GM18511 (cell line): ENCODE measurements at regions not wholly inside any gene's neighbourhood (a gene's known extent, or its start where the extent isn't known, plus 50 kb on each side); places are given as distances from the start of the nearest gene placed in this dataset.
"Not testable (repeated sequence)": the region's sequence is repeated elsewhere in the genome, so short reads cannot be mapped to it uniquely, and the experiment has no call there.

ENCODE experiments used
- ATAC-seq: cut with Tn5 transposase; IDR thresholded peaks from one replicate; pipeline ENCODE4 v1.9.1; 2021; ENCODE audit warnings: mild to moderate bottlenecking, moderate library complexity; ENCODE audit not compliant: unreplicated experiment

DNA sequence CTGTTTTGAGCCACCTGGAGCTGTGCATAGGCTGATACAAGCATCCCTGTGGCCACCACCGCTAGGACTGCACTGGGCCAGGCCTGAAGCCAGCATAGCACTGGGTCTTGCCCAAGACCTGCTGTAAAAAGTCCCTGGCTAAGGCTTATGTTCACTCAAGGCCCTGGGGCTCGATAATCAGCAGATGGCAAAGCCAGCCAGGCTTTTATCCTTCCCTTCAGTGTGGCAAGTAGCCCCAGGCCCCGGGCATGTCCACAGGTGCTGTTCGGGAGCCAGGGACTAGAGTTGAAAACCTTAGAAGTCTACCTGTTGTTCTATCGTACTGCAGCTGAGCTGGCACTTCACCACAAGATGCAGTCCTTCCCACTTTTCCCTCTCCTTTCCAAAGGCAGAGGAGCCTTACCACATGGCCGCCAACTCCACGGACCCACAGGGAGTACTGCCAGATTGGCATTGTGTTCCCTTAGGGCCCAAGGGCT is 226.4 kb upstream of the ZNF217 start:
- ATAC-seq = no peak

DNA sequence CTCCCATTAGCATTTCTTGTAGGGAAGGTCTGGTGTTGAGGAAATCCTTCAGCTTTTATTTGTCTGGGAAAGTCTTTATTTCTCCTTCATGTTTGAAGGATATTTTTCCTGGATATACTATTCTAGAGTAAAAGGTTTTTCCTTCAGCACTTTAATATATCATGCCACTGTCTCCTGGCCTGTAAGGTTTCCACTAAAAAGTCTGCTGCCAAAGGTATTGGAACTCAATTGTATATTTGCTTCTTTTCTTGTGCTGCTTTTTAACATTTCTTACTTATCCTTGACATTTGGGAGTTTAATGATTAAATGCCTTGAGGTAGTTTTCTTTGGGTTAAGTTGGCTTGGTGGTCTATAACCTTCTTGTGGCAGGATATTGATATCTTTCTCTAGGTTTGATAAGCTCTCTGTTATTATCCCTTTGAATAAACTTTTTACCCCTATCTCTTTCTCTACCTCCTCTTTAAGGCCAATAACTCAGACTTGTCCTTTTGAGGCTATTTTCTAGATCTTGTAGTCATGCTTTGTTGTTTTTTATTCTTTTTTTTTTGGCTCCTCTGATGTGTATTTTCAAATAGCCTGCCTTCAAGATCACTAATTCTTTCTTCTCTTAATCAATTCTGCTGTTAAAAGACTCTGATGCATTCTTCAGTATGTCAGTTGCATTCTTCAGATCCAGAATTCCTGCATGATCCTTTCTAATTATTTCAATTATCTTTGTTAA is 225.0 kb upstream of the ZNF217 start:
- ATAC-seq = no peak

DNA sequence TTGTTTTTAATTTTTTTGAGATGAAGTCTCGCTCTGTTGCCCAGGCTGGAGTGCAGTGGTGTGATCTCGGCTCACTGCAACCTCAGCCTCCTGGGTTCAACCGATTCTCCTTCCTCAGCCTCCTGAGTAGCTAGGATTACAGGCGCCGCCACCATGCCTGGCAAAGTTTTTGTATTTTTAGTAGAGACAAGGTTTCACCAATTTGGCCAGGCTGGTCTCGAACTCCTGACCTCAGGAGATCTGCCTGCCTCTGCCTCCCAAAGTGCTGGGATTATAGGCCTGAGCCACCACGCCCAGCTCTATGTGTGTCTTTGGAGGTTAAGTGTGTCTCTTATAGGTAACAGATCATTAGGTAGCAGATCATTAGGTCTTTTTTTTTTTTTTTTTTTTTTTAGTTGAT is 223.9 kb upstream of the ZNF217 start:
- ATAC-seq = not testable (repeated sequence)

DNA sequence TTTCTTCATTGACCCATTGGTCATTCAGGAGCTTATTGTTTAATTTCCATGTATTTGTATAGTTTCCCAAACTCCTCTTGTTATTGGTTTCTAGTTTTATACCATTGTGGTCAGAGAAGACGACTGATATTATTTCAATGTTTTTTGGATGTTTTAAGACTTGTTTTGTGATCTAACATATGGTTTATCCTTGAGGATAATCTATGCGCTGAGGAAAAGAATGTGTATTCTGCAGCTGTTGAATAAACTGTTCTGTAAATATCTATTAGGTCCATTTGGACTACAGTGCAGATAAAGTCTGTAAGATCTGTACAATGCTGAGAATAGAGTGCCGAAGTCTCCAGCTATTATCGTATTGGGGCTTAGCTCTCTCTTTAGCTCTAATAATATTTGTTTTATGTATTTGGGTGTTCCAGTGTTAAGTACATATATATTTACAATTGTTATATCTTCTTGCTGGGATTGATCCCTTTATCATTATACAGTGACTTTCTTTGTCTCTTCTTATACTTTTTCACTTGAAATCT is 223.3 kb upstream of the ZNF217 start:
- no peak for ATAC-seq

DNA sequence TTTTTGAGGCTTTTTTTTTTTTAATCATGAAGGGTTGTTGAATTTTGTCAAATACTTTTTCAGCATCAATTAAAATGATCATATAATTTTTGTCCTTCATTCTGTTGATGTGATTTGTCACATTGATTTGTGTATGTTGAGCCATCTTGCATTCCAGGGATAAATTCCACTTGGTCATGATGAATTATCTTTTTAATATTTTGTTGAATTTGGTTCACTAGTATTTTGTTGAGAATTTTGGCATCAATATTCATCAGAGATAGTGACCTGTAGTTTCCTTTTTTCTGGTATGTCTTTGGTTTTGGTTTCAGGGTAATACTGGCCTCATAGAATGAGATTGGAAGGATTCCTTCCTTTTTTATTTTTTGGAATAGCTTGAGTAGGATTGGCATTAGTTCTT is 221.9 kb upstream of the ZNF217 start:
- ATAC-seq = no peak

DNA sequence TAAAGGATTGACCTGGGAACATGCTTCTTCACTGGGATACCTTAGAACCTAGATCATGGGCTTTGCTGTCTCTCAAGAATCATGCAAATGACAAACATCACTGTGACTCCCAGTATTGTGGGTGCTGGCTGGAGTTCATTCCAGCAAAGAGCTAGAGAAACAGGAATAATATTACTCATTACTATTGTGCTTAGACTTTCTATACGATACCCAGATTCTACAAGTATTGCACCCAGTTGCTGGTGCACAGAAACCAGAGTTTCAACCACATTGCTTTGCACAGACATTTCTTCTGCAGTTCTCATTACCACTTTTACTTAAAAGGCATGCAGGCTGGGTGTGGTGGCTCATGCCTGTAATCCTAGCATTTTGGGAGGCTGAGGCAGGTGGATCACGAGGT is 220.4 kb upstream of the ZNF217 start:
- peak; percentile 79 for ATAC-seq

DNA sequence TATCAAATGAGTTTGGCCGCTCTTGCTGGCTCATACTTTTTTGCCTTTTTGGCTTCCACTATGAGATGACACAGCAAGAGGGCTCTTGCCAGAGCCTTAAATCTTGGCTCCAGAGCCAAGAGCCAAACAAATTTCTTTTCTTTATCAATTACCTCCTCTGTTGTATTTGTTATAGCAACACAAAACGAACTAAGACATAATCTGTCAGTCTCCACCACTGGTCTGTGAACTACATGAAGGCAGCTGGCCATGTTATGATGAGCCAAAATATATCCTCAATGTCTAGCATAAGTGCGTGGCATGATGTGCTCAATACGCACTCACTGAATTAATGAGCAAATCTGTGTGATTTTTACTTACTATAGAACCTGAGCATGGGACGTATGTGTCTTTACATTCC is 220.0 kb upstream of the ZNF217 start:
- peak; percentile 20 for ATAC-seq

DNA sequence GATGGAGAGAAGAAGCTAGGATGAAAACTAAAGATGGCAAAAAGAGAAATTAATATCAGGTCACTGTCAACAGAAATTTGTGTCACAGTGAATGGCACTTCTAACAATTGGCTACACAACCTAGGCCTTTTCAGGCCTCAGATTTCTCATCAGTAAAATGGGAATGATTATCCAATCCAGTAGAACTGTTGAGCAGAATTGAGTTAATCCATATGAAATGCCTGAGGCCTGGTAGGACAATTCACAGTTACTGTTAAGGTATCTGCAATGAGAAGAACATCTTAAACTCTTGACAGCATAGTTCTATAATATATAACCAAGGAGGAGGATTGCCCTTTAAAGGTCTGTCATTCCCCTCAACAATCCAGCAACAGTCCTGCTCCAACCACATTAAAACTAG is 217.9 kb upstream of the ZNF217 start:
- no peak for ATAC-seq

DNA sequence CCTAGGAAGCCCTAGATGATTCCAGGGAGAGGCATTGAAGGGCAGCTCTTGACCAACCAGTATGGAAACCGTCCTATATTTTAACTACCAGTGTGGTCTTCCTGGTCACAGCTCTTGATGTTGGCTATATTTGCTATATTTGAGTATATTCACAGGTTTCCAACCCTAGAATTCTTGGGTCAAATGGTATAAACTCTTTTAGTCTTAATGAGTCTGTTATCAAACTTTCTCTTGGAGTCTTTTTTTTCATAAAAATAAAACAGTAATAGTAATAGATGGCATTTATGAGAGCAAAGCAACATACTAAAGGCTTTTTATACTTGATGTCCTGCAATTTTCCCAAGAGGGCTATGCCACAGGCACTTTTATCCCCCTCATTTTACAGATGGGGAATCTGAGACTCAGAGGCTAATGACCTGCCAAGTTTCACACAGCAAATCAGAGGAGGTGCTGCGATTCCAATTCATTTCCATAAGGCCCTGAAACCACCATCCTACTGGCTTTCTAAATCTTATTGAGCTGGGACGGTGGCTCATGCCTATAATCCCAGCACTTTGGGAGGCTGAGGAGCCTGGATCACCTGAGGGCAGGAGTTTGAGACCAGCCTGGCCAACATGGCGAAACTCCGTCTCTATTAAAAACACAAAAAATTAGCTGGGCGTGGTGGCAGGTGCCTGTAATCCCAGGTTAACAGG is 217.2 kb upstream of the ZNF217 start:
- no peak for ATAC-seq

DNA sequence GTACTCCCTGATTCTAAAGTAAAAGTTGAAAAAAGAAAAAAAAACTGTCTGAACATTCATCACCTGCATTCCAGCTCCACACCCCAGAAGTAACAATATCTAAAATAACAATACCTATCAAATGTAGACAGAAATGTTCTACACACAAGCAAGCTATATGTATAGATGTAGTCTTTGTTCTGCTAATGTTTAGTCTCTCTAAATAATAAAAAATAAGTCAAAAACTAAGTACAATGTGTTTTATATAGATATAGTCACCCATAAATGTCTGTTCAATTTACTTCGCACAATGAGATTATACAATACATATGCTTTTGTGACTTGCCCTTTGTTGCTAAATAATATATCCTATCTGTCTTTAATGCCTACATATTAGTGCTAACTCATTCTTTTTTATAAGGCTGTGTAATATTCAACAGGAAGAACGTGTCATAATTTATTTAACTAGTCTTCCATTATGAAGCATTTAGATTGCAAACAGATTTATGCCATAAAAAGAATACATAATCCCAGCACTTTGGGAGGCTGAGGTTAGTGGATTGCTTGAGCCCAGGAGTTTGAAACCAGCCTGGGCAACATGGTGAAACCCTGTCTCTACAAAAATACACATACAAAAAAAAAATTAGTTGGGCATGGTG is 216.2 kb upstream of the ZNF217 start:
- no peak for ATAC-seq

DNA sequence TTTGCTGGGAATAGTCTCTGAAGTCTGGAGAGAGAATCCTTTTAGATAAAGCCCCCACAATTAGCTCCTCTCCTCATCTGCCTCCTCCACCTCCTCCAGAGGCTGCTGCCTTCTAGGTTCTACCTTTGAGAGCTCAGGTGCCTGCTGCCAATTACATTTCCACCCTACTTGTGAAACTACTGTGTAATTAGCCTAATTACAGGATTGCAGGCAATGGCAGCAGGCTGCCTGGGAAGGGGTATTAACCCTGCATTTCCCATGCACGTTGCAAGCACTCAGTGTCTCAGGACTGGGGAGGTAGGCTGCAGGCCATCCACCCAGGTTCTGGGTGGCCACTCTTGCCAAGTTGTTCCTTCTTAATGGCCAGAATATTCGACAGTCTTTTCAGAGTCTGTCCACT is 215.6 kb upstream of the ZNF217 start:
- no peak for ATAC-seq

DNA sequence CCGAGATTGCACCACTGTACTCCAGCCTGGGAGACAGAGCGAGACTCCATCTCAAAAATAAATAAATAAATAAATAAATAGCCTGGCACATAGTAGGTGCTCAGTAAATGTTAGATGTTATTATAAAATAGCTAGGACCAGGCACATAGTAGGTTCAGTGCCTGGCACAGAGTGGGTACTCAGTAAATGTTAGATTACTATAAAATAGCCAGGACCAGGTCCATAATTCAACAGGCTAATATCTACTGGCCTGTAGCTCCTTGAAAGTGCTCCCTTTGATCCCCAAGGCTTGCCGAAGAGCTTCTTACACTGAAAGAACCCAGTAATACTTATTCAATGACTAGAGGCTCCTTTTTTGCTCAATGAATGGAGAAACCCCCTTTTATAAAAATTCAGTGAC is 215.1 kb upstream of the ZNF217 start:
- no peak for ATAC-seq

DNA sequence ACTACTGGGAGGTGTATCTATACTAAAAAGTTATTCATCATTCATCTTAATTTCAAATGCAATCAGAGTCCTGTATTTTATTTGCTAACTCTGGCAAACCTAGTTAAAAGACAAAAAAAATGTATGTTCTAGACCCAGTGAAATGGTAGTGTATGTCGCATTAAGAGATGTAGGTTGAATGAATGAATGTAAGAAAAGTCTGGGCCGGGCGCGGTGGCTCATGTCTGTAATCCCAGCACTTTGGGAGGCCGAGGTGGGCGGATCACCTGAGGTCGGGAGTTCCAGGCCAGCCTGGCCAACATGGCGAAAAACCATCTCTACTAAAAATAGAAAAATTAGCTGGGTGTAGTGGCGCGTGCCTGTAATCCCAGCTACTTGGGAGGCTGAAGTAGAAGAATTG is 214.7 kb upstream of the ZNF217 start:
- ATAC-seq = not testable (repeated sequence)

DNA sequence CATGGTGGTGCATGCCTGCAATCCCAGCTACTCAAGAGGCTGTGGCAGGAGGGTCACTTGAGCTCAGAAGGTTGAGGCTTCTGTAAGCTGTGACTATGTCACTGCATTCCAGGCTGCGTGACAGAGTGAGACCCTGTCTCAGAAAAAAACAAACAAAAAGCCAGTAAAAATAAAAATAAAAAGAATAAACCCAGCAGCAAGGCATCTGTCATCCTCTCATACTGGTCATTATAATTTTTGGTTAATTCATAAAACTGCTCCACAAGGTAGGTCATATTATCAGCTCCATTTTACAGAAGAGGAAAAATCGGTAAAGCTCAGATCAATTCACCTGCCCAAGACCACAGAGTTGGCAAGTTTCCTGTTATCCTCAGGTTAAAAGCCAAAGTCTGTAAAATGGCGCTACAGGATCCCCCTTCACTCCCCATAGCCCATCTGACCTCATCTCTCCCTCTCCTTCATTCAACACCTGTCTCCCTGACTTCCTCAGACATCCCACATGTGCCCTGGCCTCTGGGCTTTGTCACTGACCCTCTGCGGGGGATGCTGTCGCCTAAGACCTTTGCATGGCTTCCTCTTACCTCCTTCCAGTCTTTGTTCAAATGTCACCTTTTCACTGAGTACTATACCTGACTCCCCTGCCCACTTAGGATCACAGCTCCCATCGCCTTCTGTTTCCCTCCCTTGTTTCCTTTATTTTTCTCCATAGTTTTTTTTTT is 213.2 kb upstream of the ZNF217 start:
- ATAC-seq = no peak

DNA sequence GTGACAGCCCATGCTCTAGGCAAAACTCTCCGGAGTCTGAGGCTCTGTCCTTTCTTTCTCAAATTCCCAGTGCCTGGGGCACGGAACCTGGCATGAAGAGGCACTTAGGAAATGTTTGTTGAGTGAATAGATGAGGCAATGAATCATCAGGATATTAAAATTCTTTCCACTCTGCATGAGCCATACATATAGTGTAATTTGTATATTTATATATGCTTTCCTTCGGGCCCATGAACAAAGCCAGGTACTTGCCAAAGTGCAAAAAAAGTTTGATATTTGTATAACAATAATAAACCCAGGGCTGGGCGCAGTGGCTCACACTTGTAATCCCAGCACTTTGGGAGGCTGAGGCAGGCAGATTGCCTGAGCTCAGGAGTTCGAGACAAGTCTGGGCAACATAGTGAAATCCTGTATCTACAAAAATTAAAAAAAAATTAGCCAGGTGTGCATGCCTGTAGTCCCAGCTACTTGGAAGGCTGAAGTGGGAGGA is 212.3 kb upstream of the ZNF217 start:
- no peak for ATAC-seq

DNA sequence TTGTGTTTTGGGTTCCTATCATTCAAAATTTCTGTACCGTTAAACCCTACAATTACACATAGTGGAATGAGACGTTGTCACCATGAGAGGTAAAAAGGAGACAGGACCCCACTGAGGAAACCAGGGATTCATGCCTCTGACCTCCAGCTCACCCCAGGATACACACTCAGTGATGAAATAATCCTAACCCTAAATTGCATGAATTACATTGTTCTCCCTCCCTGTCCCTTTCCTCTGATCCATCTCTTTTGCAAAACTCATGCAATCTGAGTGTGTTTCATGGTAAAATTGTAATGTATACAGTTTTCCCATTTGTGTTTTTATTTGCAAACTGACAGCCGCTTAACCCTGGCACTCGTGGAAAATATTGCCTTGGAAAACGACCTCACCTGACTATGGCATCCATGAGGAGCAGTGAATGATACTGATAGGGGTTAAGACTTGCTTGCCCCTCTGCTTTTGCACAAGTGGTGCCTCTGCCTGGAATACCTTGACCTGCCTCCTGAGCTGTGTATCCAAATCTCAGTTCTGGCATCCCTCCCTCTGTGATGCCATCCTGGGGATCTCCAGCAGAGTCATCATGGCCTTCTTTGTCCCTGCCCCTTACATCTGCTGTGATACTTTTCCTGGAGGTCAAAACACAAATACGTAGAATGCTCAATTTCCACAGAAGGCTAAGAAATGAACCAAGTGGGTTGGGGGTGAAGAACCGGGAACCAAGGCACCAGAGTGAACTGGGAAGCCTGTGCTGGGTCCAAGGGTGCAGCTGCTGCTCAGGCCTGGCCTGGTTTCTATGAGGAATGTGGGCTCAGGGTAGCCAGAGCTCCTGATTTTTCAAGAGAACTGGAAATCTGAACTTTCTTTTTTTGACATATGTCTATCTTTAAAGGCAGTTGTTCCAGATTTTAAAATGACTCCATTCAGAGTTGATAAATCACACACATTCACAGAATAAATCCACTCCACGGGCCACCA is 211.6 kb upstream of the ZNF217 start:
- no peak for ATAC-seq

DNA sequence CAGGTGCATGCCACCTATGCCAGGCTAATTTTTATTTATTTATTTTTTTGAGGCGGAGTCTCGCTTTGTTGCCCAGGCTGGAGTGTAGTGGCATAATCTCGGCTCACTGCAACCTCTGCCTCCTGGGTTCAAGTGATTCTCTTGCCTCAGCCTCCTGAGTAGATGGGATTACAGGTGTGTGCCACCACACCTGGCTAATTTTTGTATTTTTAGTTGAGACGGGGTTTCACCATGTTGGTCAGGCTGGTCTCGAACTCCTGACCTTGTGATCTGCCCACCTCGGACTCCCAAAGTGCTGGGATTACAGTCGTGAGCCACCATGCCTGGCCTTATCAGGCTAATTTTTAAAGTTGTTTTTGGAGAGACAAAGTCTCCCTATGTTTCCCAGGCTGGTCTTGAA is 210.7 kb upstream of the ZNF217 start:
- ATAC-seq = not testable (repeated sequence)

DNA sequence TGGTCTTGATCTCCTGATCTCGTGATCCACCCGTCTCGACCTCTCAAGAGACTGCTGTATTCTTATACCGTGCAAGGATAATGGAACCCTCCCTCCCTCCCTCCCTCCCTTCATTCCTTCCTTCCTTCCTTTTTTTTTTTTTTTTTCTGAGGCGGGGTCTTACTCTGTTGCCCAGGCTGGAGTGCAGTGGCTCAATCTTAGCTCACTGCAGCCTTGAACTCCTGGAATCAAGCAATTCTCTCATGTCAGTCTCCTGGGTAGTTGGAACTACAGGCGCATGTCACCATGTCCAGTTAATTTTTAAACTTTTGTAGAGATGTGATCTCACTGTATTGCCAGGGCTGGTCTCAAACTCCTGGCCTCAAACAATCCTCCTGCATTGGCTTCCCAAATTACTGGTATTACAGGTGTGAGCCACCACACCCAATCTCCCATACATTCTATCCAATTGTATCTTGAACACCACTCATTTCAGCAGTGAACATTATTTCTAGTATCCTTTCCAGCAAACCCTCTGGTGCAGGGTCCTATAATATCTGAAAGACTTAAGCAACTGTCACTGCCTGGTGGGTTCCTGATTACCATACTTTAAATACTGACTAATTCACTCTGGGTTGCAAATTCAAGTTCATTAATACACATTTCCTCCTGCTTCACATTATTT is 210.0 kb upstream of the ZNF217 start:
- no peak for ATAC-seq

DNA sequence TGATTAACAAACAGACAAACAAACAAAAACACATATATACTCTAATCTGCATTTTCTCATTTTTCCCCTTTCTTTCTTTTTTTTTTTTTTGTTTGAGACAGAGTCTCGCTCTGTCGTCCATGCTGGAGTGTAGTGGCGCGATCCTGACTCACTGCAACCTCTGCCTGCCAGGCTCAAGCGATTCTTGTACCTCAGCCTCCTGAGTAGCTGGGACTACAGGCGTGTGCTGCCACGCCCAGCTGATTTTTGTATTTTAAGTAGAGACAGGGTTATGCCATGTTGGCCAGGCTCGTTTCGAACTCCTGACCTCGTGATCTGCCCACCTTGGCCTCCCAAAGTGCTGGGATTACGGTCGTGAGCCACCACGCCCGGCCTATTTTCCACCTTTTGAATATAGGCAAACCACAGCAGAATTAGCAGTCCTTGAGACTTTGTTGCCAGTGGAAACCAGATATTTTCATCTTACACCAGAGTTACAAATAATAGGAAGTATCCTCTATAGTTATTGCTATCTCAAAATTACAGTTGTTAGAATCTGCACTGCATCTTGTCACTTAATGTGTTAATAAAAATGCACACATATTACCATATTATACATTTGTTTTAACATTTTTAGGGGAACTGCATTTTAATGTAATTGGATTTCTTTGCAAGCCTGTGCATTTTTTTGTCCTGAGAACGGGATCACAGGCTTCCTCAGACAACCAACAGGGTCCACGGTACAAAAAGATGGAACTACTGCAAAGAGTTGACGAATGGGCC is 208.2 kb upstream of the ZNF217 start:
- no peak for ATAC-seq
